ENCODE measurements at regions not wholly inside any gene's neighbourhood (a gene's known extent, or its start where the extent isn't known, plus 50 kb on each side); places are given as distances from the start of the nearest gene placed in this dataset.

GRCh38 chr10:31603235-31604087 lies 284.4 kb downstream of the ZEB1 start:
- H3K4me2 ChIP-seq (ENCODE audit: low read length) = peak overlapping the region; percentile 98
- no peaks in the 10 kb centered on the region for H3K79me2 ChIP-seq
- peak overlapping the region; percentile 86 for H3K4me3 ChIP-seq (ENCODE audit: low read depth, low read length)
- no peaks in the 10 kb centered on the region for H3K36me3 ChIP-seq (ENCODE audit: control insufficient read depth, insufficient read depth, low read length)
- H3K9ac ChIP-seq = no peak overlapping the region
- H3K9me3 ChIP-seq (ENCODE audit: control insufficient read depth, low read length) = no peaks in the 10 kb centered on the region
- peak overlapping the region; percentile 97 for H2AFZ ChIP-seq
- H3K4me1 ChIP-seq = no peaks in the 10 kb centered on the region
- TF ChIP-seq, protein P1, sequence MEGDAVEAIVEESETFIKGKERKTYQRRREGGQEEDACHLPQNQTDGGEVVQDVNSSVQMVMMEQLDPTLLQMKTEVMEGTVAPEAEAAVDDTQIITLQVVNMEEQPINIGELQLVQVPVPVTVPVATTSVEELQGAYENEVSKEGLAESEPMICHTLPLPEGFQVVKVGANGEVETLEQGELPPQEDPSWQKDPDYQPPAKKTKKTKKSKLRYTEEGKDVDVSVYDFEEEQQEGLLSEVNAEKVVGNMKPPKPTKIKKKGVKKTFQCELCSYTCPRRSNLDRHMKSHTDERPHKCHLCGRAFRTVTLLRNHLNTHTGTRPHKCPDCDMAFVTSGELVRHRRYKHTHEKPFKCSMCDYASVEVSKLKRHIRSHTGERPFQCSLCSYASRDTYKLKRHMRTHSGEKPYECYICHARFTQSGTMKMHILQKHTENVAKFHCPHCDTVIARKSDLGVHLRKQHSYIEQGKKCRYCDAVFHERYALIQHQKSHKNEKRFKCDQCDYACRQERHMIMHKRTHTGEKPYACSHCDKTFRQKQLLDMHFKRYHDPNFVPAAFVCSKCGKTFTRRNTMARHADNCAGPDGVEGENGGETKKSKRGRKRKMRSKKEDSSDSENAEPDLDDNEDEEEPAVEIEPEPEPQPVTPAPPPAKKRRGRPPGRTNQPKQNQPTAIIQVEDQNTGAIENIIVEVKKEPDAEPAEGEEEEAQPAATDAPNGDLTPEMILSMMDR (IDR thresholded peaks at IDR 0.05) = no peak
- H3K27ac ChIP-seq = peak overlapping the region; percentile 51
- H3K27me3 ChIP-seq (ENCODE audit: control insufficient read depth, insufficient read depth, low read length) = no peaks in the 10 kb centered on the region

GRCh38 chr10:31602541-31603234 lies 283.7 kb downstream of the ZEB1 start:
- TF ChIP-seq, protein P1 (IDR thresholded peaks at IDR 0.05) = no peak
- H3K4me1 ChIP-seq = no peaks in the 10 kb centered on the region

DNA sequence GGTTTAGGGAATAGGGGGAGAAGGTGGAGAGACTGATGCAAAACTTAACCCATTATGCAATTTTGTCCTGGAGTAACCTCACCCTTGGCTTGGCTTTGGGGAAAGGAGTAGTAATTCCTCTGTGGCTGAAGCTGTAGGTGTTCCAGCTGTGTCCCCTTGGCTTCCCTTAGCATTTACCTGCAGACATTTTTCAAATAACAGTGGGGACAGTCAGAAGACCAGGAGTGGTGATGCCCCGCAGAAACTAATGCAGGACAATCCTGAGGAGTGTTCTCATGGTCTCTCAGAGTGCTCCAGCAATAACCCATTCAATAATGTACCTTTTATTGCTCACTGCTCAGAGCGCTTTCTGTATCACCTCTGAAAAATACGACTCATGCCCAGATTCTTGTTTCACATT lies 282.1 kb downstream of the ZEB1 start:
- Histone ChIP-seq H3K36me3 (ENCODE audit: control insufficient read depth, insufficient read depth, low read length) (no peaks in the 10 kb centered on the region), H2AFZ (no peak overlapping the region), H3K4me2 (ENCODE audit: low read length) (no peak overlapping the region), H3K79me2 (no peaks in the 10 kb centered on the region), H3K27me3 (ENCODE audit: control insufficient read depth, insufficient read depth, low read length) (no peaks in the 10 kb centered on the region), H3K4me1 (no peaks in the 10 kb centered on the region), H3K9ac (no peak overlapping the region), H3K9me3 (ENCODE audit: control insufficient read depth, low read length) (no peaks in the 10 kb centered on the region), H3K27ac (no peak overlapping the region), H3K4me3 (ENCODE audit: low read depth, low read length) (no peak overlapping the region)
- TF ChIP-seq, protein P1 (IDR thresholded peaks at IDR 0.05) = no peak

More at GRCh38 chr10:31602541-31603234, 283.7 kb downstream of the ZEB1 start:
- Histone ChIP-seq H2AFZ (peak overlapping the region; percentile 97), H3K4me2 (ENCODE audit: low read length) (peak overlapping the region; percentile 98), H3K27ac (peak overlapping the region; percentile 51), H3K9me3 (ENCODE audit: control insufficient read depth, low read length) (no peaks in the 10 kb centered on the region), H3K79me2 (no peaks in the 10 kb centered on the region), H3K4me3 (ENCODE audit: low read depth, low read length) (peak overlapping the region; percentile 86), H3K27me3 (ENCODE audit: control insufficient read depth, insufficient read depth, low read length) (no peaks in the 10 kb centered on the region), H3K9ac (no peak overlapping the region), H3K36me3 (ENCODE audit: control insufficient read depth, insufficient read depth, low read length) (no peaks in the 10 kb centered on the region)

- no peak overlapping the region for H3K27ac ChIP-seq
Measured at GRCh38 chr10:31599626-31600504, 280.8 kb downstream of the ZEB1 start.

More at GRCh38 chr10:31599626-31600504, 280.8 kb downstream of the ZEB1 start:
- H2AFZ ChIP-seq = no peak overlapping the region
- no peaks in the 10 kb centered on the region for H3K27me3 ChIP-seq (ENCODE audit: control insufficient read depth, insufficient read depth, low read length)
- no peak overlapping the region for H3K9ac ChIP-seq
- H3K9me3 ChIP-seq (ENCODE audit: control insufficient read depth, low read length) = no peaks in the 10 kb centered on the region
- H3K4me1 ChIP-seq = no peaks in the 10 kb centered on the region
- no peaks in the 10 kb centered on the region for H3K79me2 ChIP-seq
- no peak overlapping the region for H3K4me2 ChIP-seq (ENCODE audit: low read length)
- no peaks in the 10 kb centered on the region for H3K36me3 ChIP-seq (ENCODE audit: control insufficient read depth, insufficient read depth, low read length)
- TF ChIP-seq, protein P1 (IDR thresholded peaks at IDR 0.05) = no peak
- H3K4me3 ChIP-seq (ENCODE audit: low read depth, low read length) = no peak overlapping the region
